ENCODE measurements at regions not wholly inside any gene's neighbourhood (a gene's known extent, or its start where the extent isn't known, plus 50 kb on each side); places are given as distances from the start of the nearest gene placed in this dataset.
A peak's percentile ranks its signal among the peaks of the same experiment; 100 is the strongest.
"Not testable (repeated sequence)": the region's sequence is repeated elsewhere in the genome, so short reads cannot be mapped to it uniquely, and the experiment has no call there.

- H3K27me3 Mint-ChIP-seq, result peaks cover 37 to 46% of the 10 kb centered on the region in 2 donors
- H3K9me3 Mint-ChIP-seq; H3K4me3 Mint-ChIP-seq; DNase-seq; ATAC-seq (replicated peaks); H3K4me1 Mint-ChIP-seq (ENCODE audit: low read depth in 2 of 2); H3K36me3 Mint-ChIP-seq (ENCODE audit: insufficient read depth); H3K27ac Mint-ChIP-seq: not testable (repeated sequence)
Observed at GRCh38 chr15:39420853-39421192, 160.1 kb upstream of the THBS1 start.

- H3K4me3 Mint-ChIP-seq, result peak overlapping the region; percentile 73 to 79
- H3K27me3 Mint-ChIP-seq, result peaks cover 26 to 32% of the 10 kb centered on the region in 2 donors
- H3K4me1 Mint-ChIP-seq (ENCODE audit: low read depth in 2 of 2), result peaks cover 20 to 26% of the 10 kb centered on the region in 2 donors
- peak overlapping the region; percentile 70 to 92 for H3K27ac Mint-ChIP-seq
- ATAC-seq (replicated peaks) (peak; percentile 90), DNase-seq (peak; percentile 70 to 74 (median 74))
- no peaks in the 10 kb centered on the region for H3K9me3 Mint-ChIP-seq
- H3K36me3 Mint-ChIP-seq (ENCODE audit: insufficient read depth), result peaks cover 6% of the 10 kb centered on the region
Observed at GRCh38 chr15:39426552-39427532, 154.0 kb upstream of the THBS1 start.

GRCh38 chr15:39427705-39428104 is 153.2 kb upstream of the THBS1 start:
- H3K36me3 Mint-ChIP-seq (ENCODE audit: insufficient read depth), result peaks cover 6% of the 10 kb centered on the region
- ATAC-seq (replicated peaks), result peak; percentile 20
- peak overlapping the region; percentile 37 to 79 for H3K4me3 Mint-ChIP-seq
- H3K27me3 Mint-ChIP-seq, result peaks cover 33 to 41% of the 10 kb centered on the region in 2 donors
- H3K27ac Mint-ChIP-seq, result peak overlapping the region in 1 of 2 donors; percentile 92
- no peak for DNase-seq
- peaks cover 20 to 26% of the 10 kb centered on the region in 2 donors for H3K4me1 Mint-ChIP-seq (ENCODE audit: low read depth in 2 of 2)
- no peaks in the 10 kb centered on the region for H3K9me3 Mint-ChIP-seq

GRCh38 chr15:39429898-39430357 is 151.0 kb upstream of the THBS1 start:
- ATAC-seq (replicated peaks), result no peak
- H3K27ac Mint-ChIP-seq, result peak overlapping the region in 1 of 2 donors; percentile 67

GRCh38 chr15:39430389-39430788 is 150.5 kb upstream of the THBS1 start:
- no peaks in the 10 kb centered on the region for H3K9me3 Mint-ChIP-seq
- H3K36me3 Mint-ChIP-seq (ENCODE audit: insufficient read depth), result peaks cover 6% of the 10 kb centered on the region
- H3K4me3 Mint-ChIP-seq, result no peak overlapping the region
- peaks cover 20 to 26% of the 10 kb centered on the region in 2 donors for H3K4me1 Mint-ChIP-seq (ENCODE audit: low read depth in 2 of 2)
- peak overlapping the region in 1 of 2 donors; percentile 67 for H3K27ac Mint-ChIP-seq
- ATAC-seq (replicated peaks), result no peak
- no peak for DNase-seq
- H3K27me3 Mint-ChIP-seq, result peaks cover 53 to 60% of the 10 kb centered on the region in 2 donors

More at GRCh38 chr15:39429898-39430357, 151.0 kb upstream of the THBS1 start:
- H3K9me3 Mint-ChIP-seq, result no peaks in the 10 kb centered on the region
- H3K27me3 Mint-ChIP-seq, result peaks cover 52 to 60% of the 10 kb centered on the region in 2 donors
- no peak overlapping the region for H3K4me3 Mint-ChIP-seq
- peaks cover 6% of the 10 kb centered on the region for H3K36me3 Mint-ChIP-seq (ENCODE audit: insufficient read depth)
- DNase-seq, result no peak
- peaks cover 20 to 26% of the 10 kb centered on the region in 2 donors for H3K4me1 Mint-ChIP-seq (ENCODE audit: low read depth in 2 of 2)

- Mint-ChIP-seq H3K27me3 (peaks cover 60 to 61% of the 10 kb centered on the region in 2 donors), H3K9me3 (no peaks in the 10 kb centered on the region), H3K36me3 (ENCODE audit: insufficient read depth) (peaks cover 6% of the 10 kb centered on the region), H3K4me1 (ENCODE audit: low read depth in 2 of 2) (peaks cover 19 to 26% of the 10 kb centered on the region in 2 donors), H3K27ac (no peak overlapping the region), H3K4me3 (no peak overlapping the region)
- ATAC-seq (replicated peaks) (no peak), DNase-seq (no peak)
Observed at GRCh38 chr15:39431376-39431775, 149.5 kb upstream of the THBS1 start.

- H3K36me3 Mint-ChIP-seq (ENCODE audit: insufficient read depth), result peaks cover 3% of the 10 kb centered on the region
- H3K4me3 Mint-ChIP-seq, result no peak overlapping the region
- H3K27me3 Mint-ChIP-seq, result peaks cover 66 to 68% of the 10 kb centered on the region in 2 donors
- no peak for ATAC-seq (replicated peaks)
- DNase-seq, result no peak
- H3K4me1 Mint-ChIP-seq (ENCODE audit: low read depth in 2 of 2), result peaks cover 13 to 24% of the 10 kb centered on the region in 2 donors
- no peak overlapping the region for H3K27ac Mint-ChIP-seq
- H3K9me3 Mint-ChIP-seq, result no peaks in the 10 kb centered on the region
Observed at GRCh38 chr15:39432026-39432425, 148.9 kb upstream of the THBS1 start.

- Mint-ChIP-seq H3K9me3 (no peaks in the 10 kb centered on the region), H3K4me1 (ENCODE audit: low read depth in 2 of 2) (peaks cover 4 to 15% of the 10 kb centered on the region in 2 donors), H3K27me3 (peaks cover 75 to 77% of the 10 kb centered on the region in 2 donors), H3K36me3 (ENCODE audit: insufficient read depth) (no peaks in the 10 kb centered on the region), H3K27ac (no peak overlapping the region), H3K4me3 (no peak overlapping the region)
- DNase-seq (no peak), ATAC-seq (replicated peaks) (no peak)
Observed at GRCh38 chr15:39432912-39433348, 147.9 kb upstream of the THBS1 start.

GRCh38 chr15:39433376-39433775 is 147.5 kb upstream of the THBS1 start:
- H3K36me3 Mint-ChIP-seq (ENCODE audit: insufficient read depth), result no peaks in the 10 kb centered on the region
- ATAC-seq (replicated peaks), result no peak
- peaks cover 3 to 10% of the 10 kb centered on the region in 2 donors for H3K4me1 Mint-ChIP-seq (ENCODE audit: low read depth in 2 of 2)
- no peak overlapping the region for H3K4me3 Mint-ChIP-seq
- H3K27ac Mint-ChIP-seq, result no peak overlapping the region
- H3K9me3 Mint-ChIP-seq, result no peaks in the 10 kb centered on the region
- DNase-seq, result no peak
- H3K27me3 Mint-ChIP-seq, result peaks cover 80% of the 10 kb centered on the region in 2 donors

- H3K36me3 Mint-ChIP-seq (ENCODE audit: insufficient read depth), result no peaks in the 10 kb centered on the region
- ATAC-seq (replicated peaks), result no peak
- H3K4me1 Mint-ChIP-seq (ENCODE audit: low read depth in 2 of 2), result peaks cover 3 to 8% of the 10 kb centered on the region in 2 donors
- H3K27ac Mint-ChIP-seq, result no peak overlapping the region
- no peaks in the 10 kb centered on the region for H3K9me3 Mint-ChIP-seq
- DNase-seq, result no peak
- peaks cover 80 to 81% of the 10 kb centered on the region in 2 donors for H3K27me3 Mint-ChIP-seq
- H3K4me3 Mint-ChIP-seq, result no peak overlapping the region
Observed at GRCh38 chr15:39434163-39434562, 146.7 kb upstream of the THBS1 start.

- ATAC-seq (replicated peaks) (no peak), DNase-seq (no peak)
- Mint-ChIP-seq H3K27me3 (peaks cover 79 to 83% of the 10 kb centered on the region in 2 donors), H3K36me3 (ENCODE audit: insufficient read depth) (no peaks in the 10 kb centered on the region), H3K27ac (no peak overlapping the region), H3K9me3 (no peaks in the 10 kb centered on the region), H3K4me1 (ENCODE audit: low read depth in 2 of 2) (peaks cover 3 to 5% of the 10 kb centered on the region in 2 donors), H3K4me3 (no peak overlapping the region)
Observed at GRCh38 chr15:39434751-39435238, 146.1 kb upstream of the THBS1 start.

GRCh38 chr15:39435244-39435643 is 145.6 kb upstream of the THBS1 start:
- peaks cover under 1 to 3% of the 10 kb centered on the region in 2 donors for H3K4me1 Mint-ChIP-seq (ENCODE audit: low read depth in 2 of 2)
- H3K9me3 Mint-ChIP-seq, result no peaks in the 10 kb centered on the region
- peaks cover 75 to 78% of the 10 kb centered on the region in 2 donors for H3K27me3 Mint-ChIP-seq
- H3K27ac Mint-ChIP-seq, result no peak overlapping the region
- H3K36me3 Mint-ChIP-seq (ENCODE audit: insufficient read depth), result no peaks in the 10 kb centered on the region
- ATAC-seq (replicated peaks) (no peak), DNase-seq (no peak)
- no peak overlapping the region for H3K4me3 Mint-ChIP-seq

GRCh38 chr15:39438260-39438659 is 142.6 kb upstream of the THBS1 start:
- Mint-ChIP-seq H3K27ac (no peak overlapping the region), H3K36me3 (ENCODE audit: insufficient read depth) (no peaks in the 10 kb centered on the region), H3K27me3 (peaks cover 64 to 76% of the 10 kb centered on the region in 2 donors), H3K4me1 (ENCODE audit: low read depth in 2 of 2) (no peaks in the 10 kb centered on the region), H3K4me3 (no peak overlapping the region), H3K9me3 (no peaks in the 10 kb centered on the region)
- DNase-seq (no peak), ATAC-seq (replicated peaks) (no peak)
